ENCODE measurements at regions not wholly inside any gene's neighbourhood (a gene's known extent, or its start where the extent isn't known, plus 50 kb on each side); places are given as distances from the start of the nearest gene placed in this dataset.

DNA sequence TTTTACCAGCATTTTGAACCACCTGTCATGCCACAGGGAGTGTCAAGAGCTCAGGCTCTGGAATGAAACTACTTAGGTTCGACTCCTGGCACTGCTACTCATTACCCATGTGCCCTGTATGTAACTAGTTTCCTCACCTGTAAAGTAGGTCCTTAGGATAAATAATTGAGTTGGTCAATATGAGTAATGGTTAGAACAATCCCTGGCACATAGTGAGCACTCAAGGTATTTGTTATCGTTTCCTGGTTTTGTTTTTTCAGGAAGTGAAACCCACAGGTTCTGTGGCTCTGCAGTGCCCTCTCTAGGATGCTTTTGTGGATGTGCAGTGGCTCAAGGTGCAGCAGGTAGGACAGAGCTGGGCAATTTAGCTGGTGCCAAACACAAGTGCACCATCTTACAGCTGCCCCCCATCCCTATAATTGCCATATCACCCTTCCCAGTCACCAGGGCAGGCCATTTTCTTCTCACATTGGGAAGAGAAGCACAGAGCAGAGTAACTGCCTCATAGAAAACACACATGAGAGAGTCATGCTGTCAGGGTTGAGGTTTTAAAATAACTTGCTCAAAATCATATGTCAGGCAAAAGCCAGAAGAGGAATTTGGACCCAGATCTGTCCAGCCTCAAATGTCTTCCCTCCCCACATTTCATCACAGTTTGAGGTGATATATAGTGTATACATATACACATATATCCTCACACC lies 297.5 kb downstream of the RPAP3 start:
- TF ChIP-seq, protein P1, sequence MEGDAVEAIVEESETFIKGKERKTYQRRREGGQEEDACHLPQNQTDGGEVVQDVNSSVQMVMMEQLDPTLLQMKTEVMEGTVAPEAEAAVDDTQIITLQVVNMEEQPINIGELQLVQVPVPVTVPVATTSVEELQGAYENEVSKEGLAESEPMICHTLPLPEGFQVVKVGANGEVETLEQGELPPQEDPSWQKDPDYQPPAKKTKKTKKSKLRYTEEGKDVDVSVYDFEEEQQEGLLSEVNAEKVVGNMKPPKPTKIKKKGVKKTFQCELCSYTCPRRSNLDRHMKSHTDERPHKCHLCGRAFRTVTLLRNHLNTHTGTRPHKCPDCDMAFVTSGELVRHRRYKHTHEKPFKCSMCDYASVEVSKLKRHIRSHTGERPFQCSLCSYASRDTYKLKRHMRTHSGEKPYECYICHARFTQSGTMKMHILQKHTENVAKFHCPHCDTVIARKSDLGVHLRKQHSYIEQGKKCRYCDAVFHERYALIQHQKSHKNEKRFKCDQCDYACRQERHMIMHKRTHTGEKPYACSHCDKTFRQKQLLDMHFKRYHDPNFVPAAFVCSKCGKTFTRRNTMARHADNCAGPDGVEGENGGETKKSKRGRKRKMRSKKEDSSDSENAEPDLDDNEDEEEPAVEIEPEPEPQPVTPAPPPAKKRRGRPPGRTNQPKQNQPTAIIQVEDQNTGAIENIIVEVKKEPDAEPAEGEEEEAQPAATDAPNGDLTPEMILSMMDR (conservative IDR thresholded peaks at IDR 0.05; ENCODE audit: low read depth, low read length), result peak; percentile 49
- no peak for TF ChIP-seq EZH2 (IDR thresholded peaks at IDR 0.05; ENCODE audit: borderline replicate concordance, low read depth, low read length, poor library complexity, severe bottlenecking)
